Testis (tissue), 2 donors: ENCODE measurements at regions not wholly inside any gene's neighbourhood (a gene's known extent, or its start where the extent isn't known, plus 50 kb on each side); places are given as distances from the start of the nearest gene placed in this dataset.

ENCODE experiments used
- CTCF ChIP-seq, 3 experiments: fragments of 450-650 bp in 2 of 3; fragments of 200-600 bp in 1 of 3; sonication (generic) in 1 of 3; IDR thresholded peaks; one replicate each; pipeline ENCODE4 v1.5.1; 2016 to 2019; ENCODE audit warnings: antibody characterized with exemption in 3 of 3, mild to moderate bottlenecking in 2 of 3, moderate library complexity in 1 of 3
- POLR2A ChIP-seq: fragments of 450-650 bp; IDR thresholded peaks from one replicate; pipeline ENCODE4 v1.6.1; 2017; ENCODE audit warnings: antibody characterized with exemption, mild to moderate bottlenecking, moderate library complexity

- TF ChIP-seq CTCF (IDR thresholded peaks at IDR 0.05) = no peak
- TF ChIP-seq POLR2A = no peak
Observed at GRCh38 chr4:147339100-147339499, 141.8 kb upstream of the EDNRA start.
